ENCODE measurements at regions not wholly inside any gene's neighbourhood (a gene's known extent, or its start where the extent isn't known, plus 50 kb on each side); places are given as distances from the start of the nearest gene placed in this dataset.

GRCh38 chr15:69539345-69539744 is 86.7 kb downstream of the RPLP1 start:
- Histone ChIP-seq H2AFZ (ENCODE audit: control insufficient read depth, low read length) (no peak overlapping the region), H3K9me3 (ENCODE audit: control insufficient read depth, low read depth, low read length) (no peaks in the 10 kb centered on the region), H4K20me1 (ENCODE audit: control insufficient read depth, extremely low read depth, insufficient read depth, low read length) (no peaks in the 10 kb centered on the region), H3K79me2 (ENCODE audit: control insufficient read depth, insufficient read depth, low read length) (no peaks in the 10 kb centered on the region), H3K9ac (ENCODE audit: control insufficient read depth, extremely low read depth, insufficient read depth, low read length) (no peak overlapping the region), H3K4me1 (ENCODE audit: control insufficient read depth, extremely low read depth, insufficient read depth, low read length) (no peaks in the 10 kb centered on the region), H3K9me1 (ENCODE audit: control insufficient read depth, extremely low read depth, insufficient read depth, low read length) (no peaks in the 10 kb centered on the region), H3K27ac (ENCODE audit: control insufficient read depth, insufficient read depth, low read length) (no peak overlapping the region), H3K36me3 (ENCODE audit: control insufficient read depth in 2 of 2, extremely low read depth in 1 of 2, insufficient read depth in 2 of 2, low read length in 2 of 2) (no peaks in the 10 kb centered on the region), H3K4me2 (ENCODE audit: control insufficient read depth, extremely low read depth, insufficient read depth, low read depth, low read length) (no peak overlapping the region), H3K4me3 (ENCODE audit: control insufficient read depth in 2 of 3, extremely low read depth in 1 of 3, insufficient read depth in 2 of 3, low read depth in 1 of 3, low read length in 3 of 3) (no peak overlapping the region), H3K27me3 (ENCODE audit: control insufficient read depth, extremely low read depth, insufficient read depth, low read length) (peaks cover 12% of the 10 kb centered on the region)
- FAIRE-seq (no peak), DNase-seq (ENCODE audit: low read depth, low spot score) (no peak)
- TF ChIP-seq CTCF (optimal IDR thresholded peaks at IDR 0.05 in 1 of 3, IDR thresholded peaks at IDR 0.05 in 1 of 3, conservative IDR thresholded peaks at IDR 0.05 in 1 of 3; ENCODE audit: extremely low read depth in 1 of 3, insufficient read depth in 2 of 3, low read length in 3 of 3) (no peak), EZH2 (IDR thresholded peaks at IDR 0.05; ENCODE audit: low read length) (no peak)
- dilution Hi-C loops (cut with MboI; ENCODE audit: extremely low pct_ligation_motif_present, low sequenced_read_pairs): no loop called here

DNA sequence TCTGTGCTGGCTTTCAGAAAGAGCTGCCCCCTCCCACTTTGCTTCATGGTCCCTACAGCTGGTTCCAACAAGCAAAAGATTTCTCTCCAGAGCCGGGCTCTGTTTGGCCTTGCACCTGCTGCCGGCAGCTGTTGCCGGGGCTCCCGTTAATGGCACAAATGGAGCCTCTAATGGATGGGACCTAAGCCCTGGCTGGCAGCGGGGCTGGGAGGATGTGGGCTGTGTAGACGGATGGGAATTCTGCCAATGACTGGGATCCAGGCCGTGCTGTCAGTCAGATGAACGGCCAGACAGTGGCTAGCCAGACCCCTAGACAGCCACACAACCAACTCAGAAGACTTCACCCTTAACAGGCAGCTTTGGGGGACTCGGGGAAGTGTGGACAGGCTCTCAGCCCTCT is 88.0 kb downstream of the RPLP1 start:
- FAIRE-seq (no peak), DNase-seq (ENCODE audit: low read depth, low spot score) (no peak)

More for the DNA sequence above, 88.0 kb downstream of the RPLP1 start:
- Histone ChIP-seq H3K4me3 (ENCODE audit: control insufficient read depth in 2 of 3, extremely low read depth in 1 of 3, insufficient read depth in 2 of 3, low read depth in 1 of 3, low read length in 3 of 3) (no peak overlapping the region), H3K4me1 (ENCODE audit: control insufficient read depth, extremely low read depth, insufficient read depth, low read length) (no peaks in the 10 kb centered on the region), H3K27me3 (ENCODE audit: control insufficient read depth, extremely low read depth, insufficient read depth, low read length) (peaks cover 19% of the 10 kb centered on the region), H3K9me3 (ENCODE audit: control insufficient read depth, low read depth, low read length) (no peaks in the 10 kb centered on the region), H2AFZ (ENCODE audit: control insufficient read depth, low read length) (no peak overlapping the region), H3K27ac (ENCODE audit: control insufficient read depth, insufficient read depth, low read length) (no peak overlapping the region), H3K9ac (ENCODE audit: control insufficient read depth, extremely low read depth, insufficient read depth, low read length) (no peak overlapping the region), H4K20me1 (ENCODE audit: control insufficient read depth, extremely low read depth, insufficient read depth, low read length) (no peaks in the 10 kb centered on the region), H3K36me3 (ENCODE audit: control insufficient read depth in 2 of 2, extremely low read depth in 1 of 2, insufficient read depth in 2 of 2, low read length in 2 of 2) (no peaks in the 10 kb centered on the region), H3K79me2 (ENCODE audit: control insufficient read depth, insufficient read depth, low read length) (no peaks in the 10 kb centered on the region), H3K9me1 (ENCODE audit: control insufficient read depth, extremely low read depth, insufficient read depth, low read length) (no peaks in the 10 kb centered on the region), H3K4me2 (ENCODE audit: control insufficient read depth, extremely low read depth, insufficient read depth, low read depth, low read length) (no peak overlapping the region)
- dilution Hi-C loops (cut with MboI; ENCODE audit: extremely low pct_ligation_motif_present, low sequenced_read_pairs): no loop called here
- no peak for TF ChIP-seq EZH2 (IDR thresholded peaks at IDR 0.05; ENCODE audit: low read length)
- no peak for TF ChIP-seq CTCF (optimal IDR thresholded peaks at IDR 0.05 in 1 of 3, IDR thresholded peaks at IDR 0.05 in 1 of 3, conservative IDR thresholded peaks at IDR 0.05 in 1 of 3; ENCODE audit: extremely low read depth in 1 of 3, insufficient read depth in 2 of 3, low read length in 3 of 3)

Data from keratinocyte (primary cell).